Testis (tissue), 2 donors: ENCODE measurements at regions not wholly inside any gene's neighbourhood (a gene's known extent, or its start where the extent isn't known, plus 50 kb on each side); places are given as distances from the start of the nearest gene placed in this dataset.

Source experiments
- DNase-seq: peaks from one replicate; pipeline ENCODE4 v3.0.0-alpha.2; 2019
- H3K27ac ChIP-seq, 2 donors: fragments of 200-600 bp; sonication (generic); one replicate each; pipeline ENCODE4 v1.5.1; 2019
- H3K27me3 ChIP-seq: fragments of 200-600 bp; sonication (generic); one replicate; pipeline ENCODE4 v1.5.1; 2019
- H3K36me3 ChIP-seq: fragments of 200-600 bp; sonication (generic); one replicate; pipeline ENCODE4 v1.5.1; 2017; ENCODE audit warnings: low read depth; ENCODE audit errors: missing control alignments
- H3K4me1 ChIP-seq: fragments of 200-600 bp; sonication (generic); one replicate; pipeline ENCODE4 v1.5.1; 2019
- H3K4me3 ChIP-seq, 2 donors: fragments of 200-600 bp; sonication (generic); one replicate each; pipeline ENCODE4 v1.5.1; 2017 to 2019
- H3K9me3 ChIP-seq: fragments of 200-600 bp; sonication (generic); one replicate; pipeline ENCODE4 v1.5.1; 2017
- POLR2A ChIP-seq: fragments of 450-650 bp; IDR thresholded peaks from one replicate; pipeline ENCODE4 v1.6.1; 2017; ENCODE audit warnings: antibody characterized with exemption, mild to moderate bottlenecking, moderate library complexity
- WGBS, 2 donors: methylation state at CpG; one replicate each; pipeline ENCODE4 v1.1.5; 2018; 5-methylcytosine and 5-hydroxymethylcytosine counted together
- intact Hi-C: fragments of 100-400 bp; cut with DNase I; formaldehyde crosslinking; loops from one replicate; pipeline ENCODE4 v1.15.1; 2023; ENCODE audit warnings: low total_unique reads
- TF ChIP-seq, protein P1 (sequence below), 3 experiments: fragments of 450-650 bp in 2 of 3; fragments of 200-600 bp in 1 of 3; sonication (generic) in 1 of 3; IDR thresholded peaks; one replicate each; pipeline ENCODE4 v1.5.1; 2016 to 2019; ENCODE audit warnings: antibody characterized with exemption in 3 of 3, mild to moderate bottlenecking in 2 of 3, moderate library complexity in 1 of 3

DNA sequence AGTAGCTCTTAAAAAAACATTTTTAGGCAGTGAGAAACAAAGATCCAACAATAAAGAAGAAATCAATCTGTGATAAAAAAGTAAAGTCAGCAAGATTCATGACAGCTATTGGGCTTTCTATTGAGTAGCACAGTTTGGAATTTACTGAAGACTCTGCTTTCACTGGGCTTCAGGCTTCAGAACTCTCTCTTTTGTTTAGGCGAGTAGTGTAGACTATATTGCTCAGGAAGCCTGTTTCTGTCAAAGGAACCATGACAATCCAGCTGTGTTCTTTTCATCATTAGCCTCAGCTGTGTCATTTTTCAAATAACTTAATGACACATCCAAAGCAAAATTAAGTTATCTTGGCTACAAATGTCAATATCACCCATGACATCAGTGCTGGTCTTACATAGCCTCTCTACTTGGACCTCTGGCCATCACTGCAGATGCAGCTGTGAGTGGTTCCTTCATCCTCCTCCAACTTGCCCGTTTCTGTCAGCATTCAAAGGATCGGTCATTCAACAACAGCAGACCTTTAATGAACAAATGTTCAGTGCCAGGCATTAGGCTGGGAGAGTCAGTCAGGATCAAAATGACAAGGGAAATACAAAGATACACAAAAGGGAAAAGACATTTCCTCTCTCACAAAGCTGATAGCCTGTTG is 332.8 kb upstream of the MTNR1B start:
- 91 to 96% methylated on average over 3 of the region's 3 CpGs for WGBS, 2 donors
- Histone ChIP-seq H3K36me3 (no peaks in the 10 kb centered on the region), H3K9me3 (no peaks in the 10 kb centered on the region), H3K27me3 (no peaks in the 10 kb centered on the region), H3K4me3 (no peak overlapping the region), H3K27ac (no peak overlapping the region), H3K4me1 (no peaks in the 10 kb centered on the region)
- no peak for TF ChIP-seq POLR2A
- TF ChIP-seq, protein P1, sequence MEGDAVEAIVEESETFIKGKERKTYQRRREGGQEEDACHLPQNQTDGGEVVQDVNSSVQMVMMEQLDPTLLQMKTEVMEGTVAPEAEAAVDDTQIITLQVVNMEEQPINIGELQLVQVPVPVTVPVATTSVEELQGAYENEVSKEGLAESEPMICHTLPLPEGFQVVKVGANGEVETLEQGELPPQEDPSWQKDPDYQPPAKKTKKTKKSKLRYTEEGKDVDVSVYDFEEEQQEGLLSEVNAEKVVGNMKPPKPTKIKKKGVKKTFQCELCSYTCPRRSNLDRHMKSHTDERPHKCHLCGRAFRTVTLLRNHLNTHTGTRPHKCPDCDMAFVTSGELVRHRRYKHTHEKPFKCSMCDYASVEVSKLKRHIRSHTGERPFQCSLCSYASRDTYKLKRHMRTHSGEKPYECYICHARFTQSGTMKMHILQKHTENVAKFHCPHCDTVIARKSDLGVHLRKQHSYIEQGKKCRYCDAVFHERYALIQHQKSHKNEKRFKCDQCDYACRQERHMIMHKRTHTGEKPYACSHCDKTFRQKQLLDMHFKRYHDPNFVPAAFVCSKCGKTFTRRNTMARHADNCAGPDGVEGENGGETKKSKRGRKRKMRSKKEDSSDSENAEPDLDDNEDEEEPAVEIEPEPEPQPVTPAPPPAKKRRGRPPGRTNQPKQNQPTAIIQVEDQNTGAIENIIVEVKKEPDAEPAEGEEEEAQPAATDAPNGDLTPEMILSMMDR (IDR thresholded peaks at IDR 0.05): no peak
- intact Hi-C loops: no loop called here
- no peak for DNase-seq

DNA sequence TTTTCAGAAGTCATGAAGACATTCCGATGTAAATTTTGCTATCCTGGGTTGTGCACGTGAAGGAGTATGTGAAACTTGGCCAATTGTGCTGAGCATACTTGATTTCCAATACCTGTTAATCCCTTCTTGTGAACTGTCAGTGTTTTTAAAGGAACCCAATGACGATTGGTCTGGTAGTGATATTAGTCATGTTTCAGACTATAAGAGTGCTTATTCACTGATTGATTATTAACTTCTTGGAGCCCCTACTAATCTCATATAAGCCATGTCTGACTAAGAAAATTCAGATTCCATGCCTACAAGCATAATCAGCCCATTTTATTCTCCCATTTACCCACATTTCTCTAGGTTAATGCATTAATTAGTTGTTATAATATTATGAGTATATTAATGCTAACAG is 330.8 kb upstream of the MTNR1B start:
- Histone ChIP-seq H3K4me1 (no peaks in the 10 kb centered on the region), H3K27me3 (no peaks in the 10 kb centered on the region), H3K27ac (no peak overlapping the region), H3K36me3 (no peaks in the 10 kb centered on the region), H3K4me3 (no peak overlapping the region), H3K9me3 (no peaks in the 10 kb centered on the region)
- intact Hi-C loops: no loop called here
- TF ChIP-seq, protein P1 (IDR thresholded peaks at IDR 0.05): no peak
- no peak for TF ChIP-seq POLR2A
- no peak for DNase-seq
- WGBS, 2 donors: 94 to 95% methylated on average over 3 of the region's 3 CpGs

DNA sequence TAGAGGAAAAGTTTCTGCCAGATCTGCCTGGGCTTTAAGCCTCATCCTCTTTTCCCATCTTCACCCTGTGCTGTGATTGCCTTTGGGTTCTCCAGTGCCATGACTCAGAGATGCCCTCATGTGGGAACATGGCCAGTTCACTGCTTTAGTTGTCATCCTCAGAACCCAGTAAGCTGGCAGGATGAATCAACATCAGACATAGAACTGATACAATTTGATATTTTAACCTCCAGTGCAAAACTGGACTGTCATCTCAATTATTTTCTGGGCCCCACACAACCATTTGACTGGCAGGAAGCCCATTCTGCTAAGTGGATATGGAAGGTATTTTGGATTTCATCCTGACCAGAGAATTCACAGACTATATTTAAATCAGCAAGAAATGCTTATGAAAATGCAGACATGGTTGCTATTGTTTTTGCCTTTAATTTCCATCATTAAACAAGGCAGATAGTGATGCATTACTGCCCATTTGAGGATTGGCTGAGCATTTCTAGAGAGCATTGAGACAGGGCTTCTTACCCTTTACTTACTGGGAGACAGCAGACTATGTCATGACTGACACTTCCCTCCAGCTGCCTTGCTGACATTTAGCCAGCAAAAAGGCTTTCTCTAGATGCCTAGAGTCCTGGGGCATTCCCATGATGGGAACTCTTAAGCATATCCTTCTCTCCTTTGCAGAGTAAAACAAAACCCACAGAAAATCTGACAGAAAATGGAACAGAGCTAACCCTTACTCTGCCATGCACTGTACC is 327.1 kb upstream of the MTNR1B start:
- Histone ChIP-seq H3K36me3 (no peaks in the 10 kb centered on the region), H3K27me3 (no peaks in the 10 kb centered on the region), H3K9me3 (no peaks in the 10 kb centered on the region), H3K4me1 (no peaks in the 10 kb centered on the region), H3K27ac (no peak overlapping the region), H3K4me3 (no peak overlapping the region)
- intact Hi-C loops: no loop called here
- DNase-seq: no peak
- TF ChIP-seq POLR2A: no peak
- TF ChIP-seq, protein P1 (IDR thresholded peaks at IDR 0.05): no peak

DNA sequence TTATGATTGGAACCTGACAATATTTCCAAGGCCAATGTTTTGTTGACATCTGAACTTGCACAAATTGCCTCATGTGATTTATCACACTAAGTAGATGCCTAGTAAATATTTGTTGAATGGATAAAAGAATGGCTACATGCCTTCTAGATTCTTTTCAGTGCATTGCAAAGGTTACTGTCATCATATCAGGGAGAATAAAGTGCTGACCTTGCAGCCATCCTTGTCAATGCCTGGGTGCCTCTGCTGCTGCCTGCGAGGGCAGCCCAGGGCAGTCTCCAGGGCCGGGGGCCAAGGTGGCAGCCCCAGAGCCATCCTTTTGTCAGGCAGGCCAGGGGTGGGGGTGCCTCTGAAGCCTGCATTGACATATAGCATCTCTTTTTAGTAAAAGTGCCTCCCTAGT is 325.6 kb upstream of the MTNR1B start:
- intact Hi-C loops: no loop called here
- H3K4me1 ChIP-seq: no peaks in the 10 kb centered on the region
- H3K27me3 ChIP-seq: no peaks in the 10 kb centered on the region
- no peaks in the 10 kb centered on the region for H3K36me3 ChIP-seq
- 74% methylated on average over 2 of the region's 2 CpGs; no CpG with 5 or more reads in 1 of the 2 donors for WGBS, 2 donors
- H3K9me3 ChIP-seq: no peaks in the 10 kb centered on the region
- H3K27ac ChIP-seq: no peak overlapping the region
- DNase-seq: no peak
- no peak overlapping the region for H3K4me3 ChIP-seq
- no peak for TF ChIP-seq POLR2A
- TF ChIP-seq, protein P1 (IDR thresholded peaks at IDR 0.05): no peak
